ENCODE measurements at regions not wholly inside any gene's neighbourhood (a gene's known extent, or its start where the extent isn't known, plus 50 kb on each side); places are given as distances from the start of the nearest gene placed in this dataset.
A peak's percentile ranks its signal among the peaks of the same experiment; 100 is the strongest.

DNA sequence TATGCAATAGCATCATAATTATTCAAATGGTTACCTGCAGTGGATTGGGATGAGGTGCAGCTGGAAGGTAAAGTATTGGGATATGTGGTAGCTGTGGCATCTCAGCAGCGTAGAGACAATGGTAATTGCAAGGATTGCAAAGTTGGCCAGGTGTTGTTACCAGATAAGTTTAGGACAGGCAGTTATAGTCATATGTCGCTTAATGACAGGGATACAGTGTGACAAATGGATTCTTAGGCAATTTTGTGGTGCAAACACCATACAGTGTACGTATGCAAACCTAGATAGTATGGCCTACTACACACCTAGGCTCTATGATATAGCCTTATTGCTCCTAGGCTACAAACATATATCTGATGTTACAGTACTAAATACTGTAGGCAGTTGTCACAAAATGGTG is 163.5 kb upstream of the LYZL2 start:
- DNase-seq (ENCODE audit: low read depth in 2 of 3, low spot score in 2 of 3): no peak

- no peak for DNase-seq (ENCODE audit: low read depth in 2 of 3, low spot score in 2 of 3)
Measured at GRCh38 chr10:30792025-30792424, 162.5 kb upstream of the LYZL2 start.

DNA sequence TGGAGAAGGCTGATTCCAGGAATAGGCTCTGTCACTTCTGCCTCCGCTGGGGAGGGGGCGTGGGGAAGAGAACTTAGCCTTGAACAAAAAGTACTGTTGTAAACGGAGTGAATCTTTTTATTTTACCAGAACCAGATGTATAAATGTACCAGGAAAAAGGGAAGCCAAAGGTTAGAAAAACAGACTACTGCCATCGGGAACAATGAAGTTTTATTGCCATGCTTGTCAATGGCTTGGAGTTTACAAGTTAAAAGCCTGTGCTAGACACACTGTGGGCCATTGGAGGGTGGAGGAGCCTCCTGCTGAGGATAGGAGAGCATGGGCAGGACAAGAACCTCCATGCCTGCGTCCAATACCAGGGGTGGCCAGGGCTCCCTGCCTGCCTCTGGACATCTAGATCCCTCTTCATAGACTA is 161.7 kb upstream of the LYZL2 start:
- DNase-seq (ENCODE audit: low read depth in 2 of 3, low spot score in 2 of 3): no peak

GRCh38 chr10:30789806-30790205 is 160.3 kb upstream of the LYZL2 start:
- no peak for DNase-seq (ENCODE audit: low read depth in 2 of 3, low spot score in 2 of 3)

DNA sequence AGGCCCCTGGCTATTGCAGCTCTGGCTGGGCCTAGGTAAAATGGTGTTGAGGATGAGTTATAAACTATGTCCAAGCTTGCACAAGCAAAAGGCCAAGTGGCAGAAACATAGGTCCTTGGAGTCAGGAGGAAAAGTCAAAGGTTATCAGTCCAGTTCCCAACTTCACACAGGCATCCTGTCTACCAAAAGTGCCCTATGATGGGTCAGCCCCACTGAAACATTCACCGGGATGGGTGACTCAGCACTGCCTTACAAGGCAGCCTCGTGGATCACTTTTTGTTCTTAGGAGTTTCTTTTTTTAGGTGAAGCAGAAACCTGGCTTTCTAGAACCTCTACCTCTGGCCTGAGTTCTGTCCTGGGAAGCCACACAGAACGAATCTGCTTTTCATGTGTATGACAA is 158.8 kb upstream of the LYZL2 start:
- no peak for DNase-seq (ENCODE audit: low read depth in 2 of 3, low spot score in 2 of 3)

DNA sequence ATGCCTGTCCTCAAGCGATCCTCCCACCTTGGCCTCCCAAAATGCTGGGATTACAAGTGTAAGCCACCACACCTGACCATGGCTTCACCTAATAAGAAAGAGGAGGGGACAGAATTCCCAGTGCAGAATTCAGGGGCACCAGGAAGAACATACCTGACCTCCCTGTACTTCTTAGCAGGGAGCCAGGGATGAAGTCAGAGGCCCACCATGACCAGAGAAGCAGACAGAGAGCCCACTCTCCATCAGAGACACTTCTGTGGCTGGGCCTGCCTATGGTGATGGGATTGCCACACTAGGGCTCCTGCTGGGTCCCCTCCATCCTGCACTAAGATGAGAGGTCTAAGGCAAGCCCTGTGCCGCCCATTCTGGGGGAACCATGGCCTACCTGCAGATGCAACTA is 157.4 kb upstream of the LYZL2 start:
- DNase-seq (ENCODE audit: low read depth in 2 of 3, low spot score in 2 of 3): no peak

DNA sequence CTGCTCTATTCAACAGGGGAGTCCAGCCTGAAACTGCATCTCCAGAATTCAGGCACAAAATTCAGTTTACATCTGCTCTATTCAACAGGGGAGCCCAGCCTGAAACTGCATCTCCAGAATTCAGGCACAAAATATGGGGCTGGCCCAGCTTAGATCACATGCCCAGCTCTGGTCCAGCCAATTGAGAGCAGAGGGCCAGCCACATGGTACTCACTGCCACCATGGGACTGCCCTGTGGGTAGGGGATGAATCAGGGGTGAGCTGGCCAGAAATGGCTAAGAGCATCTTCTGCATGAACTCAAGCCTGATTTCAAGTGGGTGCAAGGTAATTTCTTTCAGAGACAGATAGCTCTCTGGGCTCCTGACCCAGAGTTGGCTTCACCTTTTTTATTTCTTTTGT is 156.6 kb upstream of the LYZL2 start:
- no peak for DNase-seq (ENCODE audit: low read depth in 2 of 3, low spot score in 2 of 3)

DNA sequence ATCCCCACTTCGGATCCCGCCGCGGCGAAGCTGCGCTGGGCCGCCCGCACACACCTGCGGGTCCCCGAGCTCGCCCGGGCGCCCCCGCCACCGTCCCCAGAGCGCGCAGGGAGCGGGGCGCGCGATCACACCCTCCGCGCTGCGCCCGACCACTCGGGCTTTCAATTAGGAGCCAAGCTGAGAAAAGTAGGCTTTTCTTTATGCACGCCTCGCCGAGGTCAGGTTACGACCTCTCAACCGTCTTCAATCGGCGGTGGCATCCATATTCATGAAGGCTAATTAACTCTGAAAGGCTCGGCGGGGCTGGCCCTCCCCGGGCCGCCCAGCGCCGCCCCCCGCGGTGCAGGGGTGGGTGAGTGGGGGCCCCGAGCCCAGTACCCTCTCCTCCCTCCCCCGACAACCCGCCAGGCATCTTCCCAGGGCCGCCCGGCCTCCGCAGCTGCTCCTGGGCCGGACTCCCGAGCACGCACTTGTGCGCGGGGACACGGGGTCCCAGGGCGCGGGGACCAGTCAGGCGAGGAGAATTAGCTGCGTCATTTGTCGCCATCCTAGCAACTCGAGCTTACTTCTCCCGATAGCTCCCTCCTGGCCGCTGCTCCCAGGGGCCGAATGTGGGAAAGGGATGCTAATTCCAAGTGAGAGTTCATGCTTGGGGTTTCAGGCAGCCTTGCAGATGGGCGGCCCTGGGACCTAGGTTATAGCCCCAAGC is 155.5 kb upstream of the LYZL2 start:
- peak in 2 of 3 donors; percentile 54 to 66 for DNase-seq (ENCODE audit: low read depth in 2 of 3, low spot score in 2 of 3)

DNA sequence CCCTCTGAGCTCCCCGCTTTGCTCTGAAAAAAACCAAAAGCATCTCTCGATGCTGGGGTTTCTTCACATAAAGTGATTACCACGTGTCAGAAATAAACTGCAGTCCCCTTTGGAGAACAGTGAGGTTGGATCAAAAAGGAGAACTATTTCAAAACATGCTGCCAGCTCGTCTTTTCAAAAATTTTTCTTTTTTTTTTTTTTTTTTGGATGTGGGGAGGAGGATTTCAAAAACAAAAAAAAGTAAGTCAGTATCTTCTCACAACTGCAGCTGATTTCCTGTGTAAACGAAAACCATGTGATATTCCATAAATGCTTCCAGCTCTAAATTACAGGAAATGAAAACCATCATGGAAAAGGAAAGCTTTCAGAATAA is 155.0 kb upstream of the LYZL2 start:
- peak in 1 of 3 donors; percentile 48 for DNase-seq (ENCODE audit: low read depth in 2 of 3, low spot score in 2 of 3)

GRCh38 chr10:30783939-30784501 is 154.5 kb upstream of the LYZL2 start:
- peak; percentile 60 to 87 (median 84) for DNase-seq (ENCODE audit: low read depth in 2 of 3, low spot score in 2 of 3)

GRCh38 chr10:30782537-30783461 is 153.2 kb upstream of the LYZL2 start:
- peak in 2 of 3 donors; percentile 23 to 65 for DNase-seq (ENCODE audit: low read depth in 2 of 3, low spot score in 2 of 3)

- no peak for DNase-seq (ENCODE audit: low read depth in 2 of 3, low spot score in 2 of 3)
Measured at GRCh38 chr10:30782157-30782536, 152.6 kb upstream of the LYZL2 start.

DNA sequence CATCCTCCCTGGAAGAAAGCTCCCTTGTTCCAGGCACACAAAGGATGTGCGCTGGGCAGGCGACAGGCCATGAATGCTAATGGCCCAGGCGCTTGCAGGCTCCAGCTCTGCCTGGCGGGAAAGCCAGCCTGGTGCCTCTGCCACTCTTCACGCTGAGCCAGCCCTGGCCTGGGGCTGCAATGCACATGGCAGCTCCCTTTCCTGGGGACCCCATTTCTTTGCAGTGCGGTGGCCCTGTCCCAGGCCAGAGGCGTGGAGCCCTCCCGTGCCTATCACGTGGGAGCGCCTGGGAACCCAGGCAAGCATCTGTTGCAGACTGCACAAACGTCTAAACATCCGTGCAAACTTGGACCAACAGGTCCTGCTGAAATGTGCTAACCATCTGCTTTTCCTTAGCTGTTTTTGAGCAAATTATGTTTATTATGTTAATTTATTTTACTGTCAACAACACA is 152.1 kb upstream of the LYZL2 start:
- no peak for DNase-seq (ENCODE audit: low read depth in 2 of 3, low spot score in 2 of 3)

- DNase-seq (ENCODE audit: low read depth in 2 of 3, low spot score in 2 of 3): no peak
Measured at GRCh38 chr10:30778769-30779168, 149.2 kb upstream of the LYZL2 start.

DNA sequence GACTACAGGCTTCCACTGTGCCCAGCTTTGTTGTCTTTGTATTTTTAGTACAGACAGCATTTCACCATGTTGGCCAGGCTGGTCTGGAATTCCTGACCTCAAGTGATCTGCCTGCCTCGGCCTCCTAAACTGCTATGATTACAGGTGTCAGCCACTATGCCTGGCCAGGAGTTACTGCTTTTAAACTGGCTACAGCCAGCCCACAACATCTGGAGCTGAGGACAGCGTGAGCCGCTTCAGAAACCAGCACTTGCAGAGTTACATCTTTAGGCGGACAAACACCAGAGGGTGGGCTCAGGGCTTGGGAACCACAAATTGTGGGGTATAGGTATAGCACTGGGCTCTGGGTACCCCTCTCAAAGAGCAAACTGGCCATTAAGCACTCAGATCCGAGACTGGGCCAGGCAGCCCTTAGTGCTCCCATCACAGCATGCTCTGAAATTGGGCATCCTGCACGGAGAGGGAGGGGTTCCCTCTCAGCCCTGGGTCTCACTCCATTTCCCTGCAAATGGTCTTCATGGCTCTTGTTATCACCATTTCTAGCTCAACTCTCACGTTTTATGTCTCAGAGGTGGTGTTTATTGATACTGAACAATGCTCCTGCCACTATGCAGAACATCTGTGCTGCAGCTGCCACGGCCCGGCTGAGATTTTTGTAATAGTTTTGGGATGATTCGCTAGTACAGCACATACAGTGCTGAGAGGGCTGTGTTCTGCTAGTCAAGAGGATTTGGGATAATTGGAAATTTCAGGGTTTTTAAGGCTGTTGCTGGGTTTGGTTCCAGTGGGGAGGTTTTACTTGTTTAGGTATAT is 146.4 kb upstream of the LYZL2 start:
- no peak for DNase-seq (ENCODE audit: low read depth in 2 of 3, low spot score in 2 of 3)

DNA sequence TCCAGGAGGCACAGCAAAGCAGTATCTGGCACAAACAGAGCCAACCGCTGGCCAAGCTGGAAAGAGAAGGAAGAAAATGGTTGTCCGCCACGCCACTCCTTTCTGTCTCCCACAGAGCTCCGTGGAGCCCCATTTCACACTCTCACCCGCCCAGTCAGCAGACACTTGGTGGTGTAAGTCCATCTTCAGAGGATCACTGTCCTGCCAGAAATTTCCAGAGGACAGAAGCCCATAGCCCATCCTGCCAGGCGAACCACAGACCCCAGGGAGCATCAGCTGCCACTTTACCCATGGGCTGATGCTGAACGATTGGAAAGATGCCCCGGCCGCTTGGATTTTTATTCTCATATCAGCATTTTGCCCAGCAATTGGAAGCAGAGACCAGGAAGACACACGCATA is 144.7 kb upstream of the LYZL2 start:
- DNase-seq (ENCODE audit: low read depth in 2 of 3, low spot score in 2 of 3): no peak

- no peak for DNase-seq (ENCODE audit: low read depth in 2 of 3, low spot score in 2 of 3)
Measured at GRCh38 chr10:30773501-30773900, 143.9 kb upstream of the LYZL2 start.

- no peak for DNase-seq (ENCODE audit: low read depth in 2 of 3, low spot score in 2 of 3)
Measured at GRCh38 chr10:30770816-30771215, 141.3 kb upstream of the LYZL2 start.

DNA sequence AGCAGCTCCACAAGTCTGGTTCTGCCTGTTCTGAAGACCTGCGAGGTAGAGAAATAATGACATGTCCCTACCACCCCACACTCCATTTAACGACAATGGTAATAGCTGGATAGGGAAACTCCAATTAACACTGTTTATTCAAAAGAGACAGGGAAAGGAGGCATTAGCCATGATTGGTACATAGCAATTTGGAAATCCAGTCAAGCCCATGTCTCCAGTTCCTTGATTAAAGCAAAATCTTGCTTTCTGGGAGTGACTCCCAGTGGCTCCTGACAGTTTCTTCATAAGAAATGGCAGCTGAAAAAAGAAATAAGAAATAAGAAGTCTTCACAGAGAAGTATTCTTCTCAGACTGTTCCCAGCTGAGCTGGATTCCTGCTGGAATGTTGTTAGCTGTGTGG is 140.7 kb upstream of the LYZL2 start:
- no peak for DNase-seq (ENCODE audit: low read depth in 2 of 3, low spot score in 2 of 3)

- DNase-seq (ENCODE audit: low read depth in 2 of 3, low spot score in 2 of 3): no peak
Measured at GRCh38 chr10:30769361-30769760, 139.8 kb upstream of the LYZL2 start.

DNA sequence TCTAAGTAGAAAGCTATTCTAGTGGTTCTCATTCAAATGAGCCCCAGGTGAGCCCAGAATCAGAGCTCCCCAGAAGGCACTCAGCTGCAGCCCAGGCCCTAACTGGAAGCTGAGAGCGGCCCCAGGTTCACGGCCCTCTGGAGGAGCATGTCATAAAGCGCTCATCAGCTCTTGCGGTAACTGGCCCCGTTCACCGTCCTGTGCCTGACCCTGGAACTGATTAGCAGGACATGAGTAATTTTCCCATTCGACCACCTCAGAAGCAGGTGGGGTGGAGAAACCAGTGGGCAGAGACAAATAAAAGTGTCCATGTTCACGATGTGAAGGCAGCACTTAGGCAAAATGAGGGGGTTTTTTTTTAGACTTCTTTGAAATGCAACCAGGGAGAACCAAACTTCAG is 136.1 kb upstream of the LYZL2 start:
- DNase-seq (ENCODE audit: low read depth in 2 of 3, low spot score in 2 of 3): no peak

Measured in hematopoietic multipotent progenitor cell (in vitro differentiated cells).